A172 (cell line): ENCODE measurements at regions not wholly inside any gene's neighbourhood (a gene's known extent, or its start where the extent isn't known, plus 50 kb on each side); places are given as distances from the start of the nearest gene placed in this dataset.

Experiments
- DNase-seq: peaks from one replicate; pipeline ENCODE4 v3.0.0-alpha.2; 2015; ENCODE audit warnings: low spot score

GRCh38 chr15:72965671-72966070 lies 86.6 kb upstream of the NEO1 start:
- no peak for DNase-seq

GRCh38 chr15:72964542-72964941 lies 87.7 kb upstream of the NEO1 start:
- no peak for DNase-seq

- DNase-seq: no peak
Observed at GRCh38 chr15:72964135-72964534, 88.1 kb upstream of the NEO1 start.

GRCh38 chr15:72962054-72962702 lies 90.1 kb upstream of the NEO1 start:
- DNase-seq: no peak

- DNase-seq: no peak
Observed at GRCh38 chr15:72961346-72961745, 90.9 kb upstream of the NEO1 start.

GRCh38 chr15:72958634-72959033 lies 93.6 kb upstream of the NEO1 start:
- no peak for DNase-seq

- no peak for DNase-seq
Observed at GRCh38 chr15:72953306-72953705, 99.0 kb upstream of the NEO1 start.

GRCh38 chr15:72952151-72952550 lies 100.1 kb upstream of the NEO1 start:
- DNase-seq: no peak

GRCh38 chr15:72948662-72949061 lies 103.6 kb upstream of the NEO1 start:
- no peak for DNase-seq

- no peak for DNase-seq
Observed at GRCh38 chr15:72947709-72948108, 104.6 kb upstream of the NEO1 start.

- no peak for DNase-seq
Observed at GRCh38 chr15:72944565-72944964, 107.7 kb upstream of the NEO1 start.

- no peak for DNase-seq
Observed at GRCh38 chr15:72940229-72940622, 112.0 kb upstream of the NEO1 start.

- DNase-seq: no peak
Observed at GRCh38 chr15:72939514-72940228, 112.6 kb upstream of the NEO1 start.

GRCh38 chr15:72936691-72937679 lies 115.3 kb upstream of the NEO1 start:
- no peak for DNase-seq

GRCh38 chr15:72936237-72936636 lies 116.0 kb upstream of the NEO1 start:
- DNase-seq: no peak

GRCh38 chr15:72935521-72935920 lies 116.7 kb upstream of the NEO1 start:
- no peak for DNase-seq

- no peak for DNase-seq
Observed at GRCh38 chr15:72934921-72935320, 117.3 kb upstream of the NEO1 start.

- no peak for DNase-seq
Observed at GRCh38 chr15:72933976-72934375, 118.3 kb upstream of the NEO1 start.

- DNase-seq: no peak
Observed at GRCh38 chr15:72932472-72932871, 119.8 kb upstream of the NEO1 start.

GRCh38 chr15:72927451-72927850 lies 124.8 kb upstream of the NEO1 start:
- no peak for DNase-seq

GRCh38 chr15:72925661-72926060 lies 126.6 kb upstream of the NEO1 start:
- DNase-seq: no peak

- no peak for DNase-seq
Observed at GRCh38 chr15:72923289-72923688, 129.0 kb upstream of the NEO1 start.

GRCh38 chr15:72920551-72920950 lies 131.7 kb upstream of the NEO1 start:
- no peak for DNase-seq
